ENCODE measurements at regions not wholly inside any gene's neighbourhood (a gene's known extent, or its start where the extent isn't known, plus 50 kb on each side); places are given as distances from the start of the nearest gene placed in this dataset.

- DNase-seq: no peak
Measured at GRCh38 chr1:108050158-108050557, 85.2 kb upstream of the VAV3 start.

GRCh38 chr1:108049178-108049819 is 84.3 kb upstream of the VAV3 start:
- DNase-seq: no peak

- no peak for DNase-seq
Measured at GRCh38 chr1:108048301-108049177, 83.6 kb upstream of the VAV3 start.

- no peak for DNase-seq
Measured at GRCh38 chr1:108047085-108047484, 82.1 kb upstream of the VAV3 start.

GRCh38 chr1:108046026-108046425 is 81.0 kb upstream of the VAV3 start:
- DNase-seq: no peak

- no peak for DNase-seq
Measured at GRCh38 chr1:108045460-108045859, 80.5 kb upstream of the VAV3 start.

- no peak for DNase-seq
Measured at GRCh38 chr1:108044318-108044717, 79.3 kb upstream of the VAV3 start.

GRCh38 chr1:108043707-108044106 is 78.7 kb upstream of the VAV3 start:
- DNase-seq: no peak

GRCh38 chr1:108042610-108043009 is 77.6 kb upstream of the VAV3 start:
- DNase-seq: no peak

- DNase-seq: no peak
Measured at GRCh38 chr1:108041360-108042142, 76.6 kb upstream of the VAV3 start.

- no peak for DNase-seq
Measured at GRCh38 chr1:108038653-108039236, 73.8 kb upstream of the VAV3 start.

GRCh38 chr1:108036796-108037562 is 72.0 kb upstream of the VAV3 start:
- no peak for DNase-seq

- DNase-seq: no peak
Measured at GRCh38 chr1:108034396-108034795, 69.4 kb upstream of the VAV3 start.

GRCh38 chr1:108033550-108033951 is 68.6 kb upstream of the VAV3 start:
- no peak for DNase-seq

- DNase-seq: no peak
Measured at GRCh38 chr1:108028841-108029388, 63.9 kb upstream of the VAV3 start.

- no peak for DNase-seq
Measured at GRCh38 chr1:108027389-108027788, 62.4 kb upstream of the VAV3 start.

GRCh38 chr1:108017698-108018097 is 52.7 kb upstream of the VAV3 start:
- DNase-seq: no peak

- DNase-seq: no peak
Measured at GRCh38 chr1:108016451-108016920, 51.5 kb upstream of the VAV3 start.

Data from NCI-H1105 (cell line).